Fibroblast of skin of left biceps (primary cell): ENCODE measurements at regions not wholly inside any gene's neighbourhood (a gene's known extent, or its start where the extent isn't known, plus 50 kb on each side); places are given as distances from the start of the nearest gene placed in this dataset.
"Not testable (repeated sequence)": the region's sequence is repeated elsewhere in the genome, so short reads cannot be mapped to it uniquely, and the experiment has no call there.

Experiments used
- DNase-seq, 2 experiments: peaks; one replicate each; pipeline ENCODE4 v3.0.0-alpha.2; 2013; ENCODE audit warnings: low read depth in 2 of 2

DNA sequence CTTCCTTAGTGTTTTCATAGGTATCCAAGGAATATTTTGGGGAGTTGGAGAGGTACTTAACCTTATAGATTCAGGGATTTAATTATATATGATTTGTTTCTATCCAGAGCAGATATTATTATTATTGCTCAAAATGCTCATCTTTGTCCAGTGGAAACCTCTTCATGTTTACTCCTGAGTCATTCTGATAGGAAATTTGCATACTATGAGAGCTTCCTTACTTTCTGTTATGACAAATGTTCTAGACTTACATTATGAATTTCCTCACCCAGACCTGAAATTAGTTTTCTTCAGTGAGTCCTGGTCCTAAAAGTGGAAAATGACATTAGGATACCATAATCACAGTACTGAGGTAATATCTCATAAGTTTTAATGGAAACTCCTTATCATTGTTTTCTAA, 57.5 kb upstream of the PLPPR5 start:
- DNase-seq = no peak

DNA sequence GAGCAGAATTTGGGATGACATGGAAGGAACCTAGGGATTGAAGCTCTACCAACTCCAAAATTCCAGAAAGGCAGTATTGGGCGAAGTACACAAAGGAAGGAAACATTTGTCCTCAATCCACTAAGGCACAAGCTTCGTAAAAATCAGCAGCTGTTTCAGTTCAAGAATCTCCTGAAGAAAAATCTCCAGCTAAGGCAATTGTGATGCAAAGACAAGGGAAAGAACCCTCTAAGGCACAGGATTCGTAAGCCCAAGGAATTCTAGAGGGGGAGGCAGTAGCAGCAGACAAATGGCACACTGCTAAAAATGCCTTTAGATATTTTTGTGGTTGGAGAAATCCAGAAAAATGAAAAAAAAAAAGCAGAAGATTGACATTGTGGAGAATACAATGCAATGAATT, 64.5 kb upstream of the PLPPR5 start:
- no peak for DNase-seq

DNA sequence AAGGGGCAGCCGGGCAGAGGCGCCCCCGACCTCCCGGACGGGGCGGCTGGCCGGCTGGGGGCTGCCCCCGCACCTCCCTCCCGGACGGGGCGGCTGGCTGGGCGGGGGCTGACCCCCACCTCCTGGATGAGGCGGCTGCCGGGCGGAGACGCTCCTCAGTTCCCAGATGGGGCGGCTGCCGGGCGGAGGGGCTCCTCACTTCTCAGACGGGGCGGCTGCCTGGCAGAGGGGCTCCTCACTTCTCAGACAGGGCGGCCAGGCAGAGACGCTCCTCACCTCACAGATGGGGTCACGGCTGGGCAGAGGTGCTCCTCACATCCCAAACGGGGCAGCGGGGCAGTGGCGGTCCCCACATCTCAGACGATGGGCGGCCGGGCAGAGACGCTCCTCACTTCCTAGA, 73.9 kb upstream of the PLPPR5 start:
- not testable (repeated sequence) for DNase-seq

DNA sequence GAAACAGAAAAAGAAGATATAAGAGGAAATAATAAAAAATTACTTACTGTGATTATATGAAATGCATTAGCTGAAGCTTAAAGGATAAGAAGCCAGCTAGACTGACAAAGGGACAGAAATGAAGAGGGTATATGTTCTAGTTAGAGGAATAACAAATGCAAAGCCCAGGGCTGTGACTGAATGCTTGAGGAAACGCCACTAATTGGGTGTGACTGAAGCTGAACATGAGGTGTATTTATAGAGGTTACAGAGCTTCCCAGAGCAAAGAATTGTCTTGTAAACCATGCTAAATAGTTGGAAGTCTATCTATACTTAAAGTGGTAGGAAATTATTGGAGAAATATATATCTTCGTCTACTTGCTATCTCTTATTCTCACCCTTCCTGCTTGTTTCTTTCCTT, 77.7 kb upstream of the PLPPR5 start:
- DNase-seq = no peak

DNA sequence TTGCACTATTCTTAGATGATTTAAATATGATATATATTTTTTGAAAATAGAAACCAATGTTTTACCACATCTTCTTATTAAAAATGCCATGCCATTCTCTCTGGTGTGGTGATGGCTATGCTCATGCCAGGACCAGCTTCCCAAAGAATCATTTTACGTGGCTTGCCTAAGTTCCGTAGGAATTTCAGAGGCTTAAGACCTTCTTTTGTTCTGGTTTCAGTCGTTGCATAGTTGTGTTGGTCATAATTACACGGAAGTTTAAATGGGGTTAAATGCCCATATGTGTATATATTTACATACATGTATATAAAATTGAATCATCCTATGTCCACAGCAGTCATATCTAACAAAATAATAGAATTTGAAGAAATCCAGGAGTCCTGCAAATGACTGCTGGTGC, 78.7 kb upstream of the PLPPR5 start:
- no peak for DNase-seq

DNA sequence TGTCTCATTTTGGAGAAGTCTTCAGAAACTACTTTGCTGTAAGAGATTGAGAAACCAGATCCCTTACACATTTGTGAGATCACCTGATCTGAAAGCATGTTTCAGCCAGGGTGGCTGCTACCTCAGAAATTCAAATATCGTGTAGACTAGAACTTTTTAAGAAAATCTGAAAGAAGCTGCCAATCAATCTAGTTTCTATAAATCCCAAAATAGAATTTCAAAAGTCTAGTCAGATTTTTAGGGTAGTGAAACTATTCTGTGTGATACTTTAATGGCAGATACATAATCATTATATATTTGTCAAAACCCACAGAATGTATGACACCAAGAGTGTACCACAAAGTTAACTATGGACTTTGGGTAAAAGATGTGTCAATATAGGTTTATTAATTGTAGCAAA, 79.9 kb upstream of the PLPPR5 start:
- DNase-seq = no peak

DNA sequence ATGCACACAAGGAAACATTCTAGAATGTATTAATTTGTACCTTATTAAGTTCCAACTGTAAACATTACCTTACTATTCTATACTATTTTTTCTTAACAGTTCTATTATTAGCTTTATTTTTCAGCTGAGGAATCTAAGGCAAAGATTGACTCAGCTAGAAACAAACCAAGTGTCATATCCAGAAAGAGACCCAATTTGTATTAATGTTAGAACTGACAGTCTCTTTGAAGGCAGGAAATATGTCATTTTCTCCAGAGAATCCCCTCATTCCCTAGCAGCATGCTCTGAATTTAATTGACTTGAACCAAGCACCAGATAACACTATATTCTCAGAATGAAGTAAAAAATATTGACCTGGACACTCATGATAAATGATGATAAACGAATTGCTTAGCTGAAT, 81.4 kb upstream of the PLPPR5 start:
- DNase-seq = no peak

DNA sequence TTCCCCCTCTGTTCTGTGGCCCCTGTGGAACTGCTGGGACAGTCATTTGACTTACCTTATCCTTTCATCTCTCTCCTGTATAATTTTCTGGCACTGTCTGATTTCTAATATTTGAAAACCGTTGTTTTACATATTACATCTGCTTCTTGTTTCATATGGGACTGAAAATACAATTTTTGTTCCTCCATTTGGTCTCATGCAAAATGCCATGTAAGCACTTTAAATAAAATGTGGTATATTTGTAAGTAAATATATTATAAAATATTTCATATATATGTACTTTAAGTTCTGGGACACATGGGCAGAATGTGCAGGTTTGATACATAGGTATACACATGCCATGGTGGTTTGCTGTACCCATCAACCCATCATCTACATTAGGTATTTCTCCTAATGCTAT, 93.9 kb upstream of the PLPPR5 start:
- no peak for DNase-seq

DNA sequence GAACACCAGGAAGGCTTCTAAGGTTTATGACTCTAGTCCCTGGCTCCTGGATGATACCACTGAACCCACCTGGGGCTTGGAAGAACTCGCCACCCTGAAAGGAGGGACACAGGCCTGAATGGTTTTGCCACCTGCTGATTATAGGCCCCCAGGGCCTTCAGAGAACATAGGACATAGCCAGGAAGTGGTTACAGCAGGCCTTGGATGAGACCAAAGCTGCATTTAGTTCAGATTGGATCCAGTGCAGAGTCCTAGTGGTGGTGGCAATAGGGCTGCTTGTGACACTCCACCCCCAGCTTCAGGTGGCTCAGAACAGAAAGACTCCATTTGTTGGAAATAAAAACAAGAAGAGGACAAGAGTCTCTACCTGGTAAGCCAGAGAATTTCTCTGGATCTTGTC, 101.6 kb upstream of the PLPPR5 start:
- DNase-seq = no peak

DNA sequence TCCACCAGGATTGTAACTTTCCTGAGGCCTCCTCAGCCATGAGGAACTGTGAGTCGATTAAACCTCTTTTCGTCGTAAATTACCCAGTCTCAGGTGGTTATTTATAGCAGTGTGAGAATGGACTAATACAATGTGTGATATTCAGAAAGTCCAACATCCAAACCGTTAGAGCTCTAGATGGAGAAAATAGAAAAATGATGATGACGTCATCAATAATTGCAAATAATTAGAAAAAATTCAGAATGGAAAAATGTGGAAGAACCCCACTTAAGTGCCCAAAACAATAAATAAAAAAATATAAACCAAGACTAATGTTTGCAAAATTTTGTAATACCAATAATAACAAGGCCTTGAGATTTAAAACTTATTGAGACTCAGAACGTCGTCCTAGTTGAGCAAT, 103.0 kb upstream of the PLPPR5 start:
- no peak for DNase-seq

DNA sequence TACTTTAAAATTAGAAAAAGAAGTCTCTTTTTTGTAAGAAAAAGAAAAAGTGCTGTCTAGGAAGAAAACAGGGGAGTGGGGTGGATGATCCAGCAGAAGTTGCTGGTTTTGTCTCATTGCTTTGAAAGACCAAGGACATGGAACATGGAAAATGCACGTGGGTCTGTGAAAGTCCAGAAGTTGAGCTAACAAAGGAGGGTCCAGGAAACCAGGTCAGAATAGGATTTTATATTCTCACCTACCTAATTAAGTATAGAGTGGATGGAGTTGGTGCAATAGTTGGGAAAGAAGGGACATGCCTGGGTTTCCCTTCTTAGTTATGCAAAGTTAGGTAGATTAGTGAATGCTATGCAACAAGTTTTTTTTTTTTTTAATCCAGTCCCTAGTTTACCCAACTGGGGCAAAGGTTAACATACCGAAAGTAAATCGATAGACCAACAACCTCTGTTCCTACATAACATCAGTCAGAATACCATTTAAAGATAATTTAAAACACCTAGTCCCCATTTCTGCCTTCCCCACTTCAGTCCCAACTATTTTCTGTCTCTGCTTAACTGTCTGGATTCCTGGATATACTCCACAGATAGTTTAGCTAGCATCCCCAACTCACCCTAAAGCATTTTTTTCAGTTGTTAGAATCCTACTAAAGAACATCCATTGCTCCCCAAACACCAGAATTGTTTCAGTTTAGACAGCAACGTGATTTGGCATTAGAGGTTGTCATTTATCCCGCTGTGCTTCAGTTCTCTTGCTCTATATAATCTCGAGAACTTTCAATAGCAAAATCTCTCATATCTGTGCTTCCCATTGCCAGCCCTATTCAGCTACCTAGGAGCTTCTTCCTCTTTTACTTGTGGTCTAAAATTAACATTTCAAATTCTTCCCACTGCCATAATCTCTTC, 105.7 kb upstream of the PLPPR5 start:
- no peak for DNase-seq

DNA sequence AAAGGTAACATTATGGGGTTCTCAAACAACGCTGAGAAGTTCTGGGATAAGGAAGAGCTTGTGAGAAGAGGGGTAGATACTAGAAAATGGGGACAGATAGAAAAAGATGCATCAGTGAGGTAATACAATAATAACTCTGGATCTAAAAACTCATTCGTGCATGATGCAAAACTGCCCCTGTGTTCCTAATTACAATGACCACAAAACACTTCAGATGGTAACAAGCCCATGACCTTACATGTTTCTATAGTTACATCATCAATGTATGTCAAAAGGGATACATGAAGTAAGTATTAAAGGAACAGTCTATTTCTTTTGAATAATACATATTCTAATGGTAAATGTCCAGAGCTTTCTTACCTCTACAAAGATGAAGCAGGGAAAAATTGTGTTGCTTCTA, 110.6 kb upstream of the PLPPR5 start:
- no peak for DNase-seq

DNA sequence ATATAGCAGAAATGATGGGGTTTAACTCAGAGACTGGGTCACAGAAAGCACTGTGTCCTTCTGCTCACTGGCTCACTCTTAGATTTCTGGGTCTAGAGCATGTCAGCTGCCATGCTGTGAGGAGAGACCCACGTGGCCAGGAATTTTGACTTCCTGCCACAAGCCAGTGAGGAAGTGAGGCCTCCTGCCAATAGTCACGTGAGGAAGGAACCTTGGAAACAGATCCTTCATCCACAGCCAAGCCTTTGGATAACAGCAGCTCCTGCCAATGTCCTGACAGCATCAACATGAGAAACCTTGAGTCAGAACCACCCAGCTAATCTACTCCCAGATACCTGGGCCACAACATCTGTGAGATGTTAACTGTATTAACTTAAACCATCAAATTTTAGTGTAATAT, 114.5 kb upstream of the PLPPR5 start:
- no peak for DNase-seq

DNA sequence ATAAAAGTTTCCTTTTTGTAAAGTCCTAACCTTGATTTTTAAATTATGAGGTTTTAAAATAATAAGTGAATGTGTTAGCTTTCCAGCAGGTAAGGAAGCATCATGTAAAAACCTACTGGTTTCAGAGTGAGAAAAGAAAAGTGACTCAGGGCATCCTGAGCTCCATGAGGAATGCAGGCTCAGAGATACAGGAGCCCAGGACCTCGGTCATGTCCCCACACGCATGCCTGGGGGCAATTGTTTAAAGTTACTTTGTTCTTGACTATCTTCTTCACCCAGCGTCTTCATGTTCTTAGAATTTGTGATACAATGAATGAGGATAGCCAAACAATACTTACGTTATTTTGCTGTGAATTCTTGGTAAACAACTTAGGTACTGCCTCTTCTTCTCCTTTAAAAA, 117.4 kb upstream of the PLPPR5 start:
- DNase-seq = no peak

DNA sequence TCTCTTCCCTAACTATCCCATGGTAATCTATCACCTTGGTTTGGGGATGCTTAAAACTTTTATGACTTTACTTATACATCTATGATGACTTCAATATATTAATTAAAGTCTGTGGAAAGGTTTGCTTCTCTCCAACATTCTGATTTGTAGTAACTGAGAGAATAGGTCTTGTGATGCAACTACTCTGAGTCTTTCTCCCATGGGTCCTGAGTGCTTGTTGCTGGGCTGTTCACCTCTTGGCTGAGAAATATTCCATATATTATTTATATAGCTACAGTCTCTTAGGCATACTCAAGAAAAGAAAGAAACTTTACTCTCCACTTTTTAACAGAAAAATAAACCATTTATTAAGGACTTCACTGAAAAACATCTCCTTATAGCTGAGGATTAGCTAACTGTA, 119.3 kb upstream of the PLPPR5 start:
- DNase-seq = no peak

DNA sequence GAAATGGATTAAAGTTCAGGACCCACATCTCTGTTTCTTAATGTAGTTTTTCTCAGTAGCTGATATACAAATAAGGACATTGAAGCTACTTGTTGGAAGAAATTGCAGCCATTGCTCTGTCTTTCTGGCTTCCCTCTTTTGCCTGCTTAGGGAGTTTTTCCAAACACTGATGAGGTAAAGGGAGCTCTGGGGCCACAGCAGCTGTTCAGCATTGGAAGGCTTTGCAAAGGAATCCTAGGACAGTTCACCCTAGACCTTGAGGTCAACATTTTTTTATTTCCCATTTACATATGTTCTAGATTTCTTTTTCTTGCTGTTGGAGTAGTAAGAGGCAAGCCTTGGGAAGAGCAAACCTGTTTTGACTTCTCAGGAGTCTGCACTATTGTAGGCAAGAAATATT, 126.9 kb upstream of the PLPPR5 start:
- no peak for DNase-seq

DNA sequence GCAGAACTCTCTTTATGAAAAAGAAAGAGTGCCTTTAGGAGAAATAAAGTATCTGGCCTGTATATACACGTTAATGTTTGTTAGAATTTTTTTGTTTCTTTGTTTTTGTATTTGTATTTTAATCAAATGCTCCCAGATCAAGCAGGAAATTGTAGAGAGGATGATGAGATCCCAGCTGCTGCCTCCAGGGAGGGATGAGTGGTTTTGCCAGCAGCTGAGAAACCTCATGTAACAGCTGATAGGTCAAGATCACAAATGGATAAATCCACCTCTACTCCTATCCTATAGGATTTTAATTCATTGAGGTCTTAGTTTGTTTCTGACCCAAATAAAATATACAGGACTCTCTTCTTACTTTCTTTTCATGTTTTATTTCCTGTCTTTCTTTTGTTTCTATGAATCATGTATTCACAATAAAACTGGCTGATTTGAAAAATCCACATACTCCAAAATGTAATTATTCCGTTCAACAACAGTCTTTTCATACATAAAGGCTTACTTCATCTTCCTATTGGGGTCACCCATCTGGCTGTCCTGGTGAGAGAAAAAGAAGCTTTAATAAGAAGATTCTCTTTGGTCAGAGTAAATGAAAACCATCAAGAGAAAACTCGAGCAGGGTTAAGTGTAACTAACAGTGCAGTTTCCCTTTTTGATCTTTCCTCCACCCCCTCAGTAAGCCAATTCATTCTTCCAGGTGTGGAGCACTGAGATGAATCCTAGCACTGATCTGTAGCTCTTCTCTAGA, 129.3 kb upstream of the PLPPR5 start:
- DNase-seq = no peak

DNA sequence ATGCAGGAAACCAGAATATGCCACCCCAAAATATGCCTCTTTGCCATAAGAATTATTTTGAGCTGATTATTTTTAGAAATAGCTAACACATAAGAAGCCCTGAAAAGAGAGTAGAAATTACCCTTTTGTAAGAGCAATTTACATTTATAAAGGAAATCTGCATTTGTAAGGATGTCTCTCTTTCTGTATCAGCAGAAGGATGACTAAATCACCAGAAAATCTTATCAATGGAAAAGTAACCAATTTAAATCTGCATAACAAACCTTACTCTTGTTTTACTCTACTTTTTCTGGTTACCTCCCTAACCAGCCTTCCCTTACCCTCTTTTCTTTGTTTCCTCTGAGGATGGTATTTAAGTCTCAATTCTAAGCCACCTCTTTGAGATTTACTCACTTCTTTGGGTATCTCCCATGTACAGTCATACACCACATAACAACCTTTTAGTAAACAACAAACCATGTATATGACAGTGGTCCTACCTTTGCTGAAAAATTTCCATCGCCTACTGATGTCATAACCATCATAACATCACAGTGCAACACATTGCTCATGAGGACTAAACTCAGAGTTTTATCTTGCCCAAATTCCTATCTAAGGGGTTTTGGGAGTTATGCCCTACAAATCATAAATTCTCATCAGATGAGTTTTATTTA, 126.6 kb upstream of the PLPPR4 start:
- no peak for DNase-seq

DNA sequence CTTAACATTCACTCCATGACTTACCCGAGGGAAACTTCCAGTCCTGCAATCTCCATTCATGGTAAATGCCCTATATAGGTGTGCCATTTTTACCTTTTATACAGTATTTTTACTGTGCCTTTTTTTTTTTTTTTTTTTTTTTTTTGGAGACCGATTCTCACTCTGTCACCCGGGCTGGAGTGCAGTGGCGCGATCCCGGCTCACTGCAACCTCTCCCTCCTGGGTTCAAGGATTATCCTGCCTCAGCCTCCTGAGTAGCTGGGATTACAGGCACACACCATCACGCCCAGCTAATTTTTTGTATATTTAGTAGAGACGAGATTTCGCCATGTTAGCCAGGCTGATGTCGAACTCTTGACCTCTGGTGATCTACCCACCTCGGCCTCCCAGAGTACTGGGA, 124.4 kb upstream of the PLPPR4 start:
- DNase-seq = no peak

DNA sequence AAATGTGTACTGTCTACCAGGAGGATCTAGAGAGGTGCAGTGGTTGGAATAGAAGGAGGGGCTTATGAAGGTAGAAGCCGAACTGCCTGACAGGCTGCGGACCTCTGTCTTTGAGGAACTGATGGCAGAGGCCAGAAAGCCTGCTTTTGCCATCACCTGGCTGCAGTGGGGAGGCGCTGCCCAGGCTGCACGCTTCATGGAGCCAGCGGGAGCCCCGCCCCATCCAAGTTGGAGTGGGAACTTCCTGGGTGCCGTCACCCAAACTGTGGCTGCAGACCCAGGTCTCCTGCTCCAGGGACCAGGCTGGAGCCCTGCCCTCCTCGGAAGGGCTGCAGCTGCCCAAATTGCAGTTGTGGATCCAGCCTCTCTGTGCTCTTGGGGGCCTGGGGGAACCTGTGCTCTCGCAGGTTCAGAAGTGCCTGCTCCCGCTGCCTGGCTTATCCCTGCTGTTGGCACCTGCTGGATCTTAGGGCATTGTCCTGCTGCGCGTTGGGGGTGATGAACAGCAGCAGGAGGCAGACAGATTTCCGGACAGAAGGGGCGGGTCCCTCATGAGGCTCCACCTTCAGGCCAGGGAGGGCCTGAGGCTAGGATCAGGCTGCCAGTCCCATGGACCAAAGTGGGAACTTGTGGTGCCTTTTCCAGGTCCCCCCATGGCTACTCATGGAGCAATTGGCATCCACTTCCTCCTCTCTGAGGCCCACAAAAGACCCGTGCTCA, 118.0 kb upstream of the PLPPR4 start:
- DNase-seq = no peak

DNA sequence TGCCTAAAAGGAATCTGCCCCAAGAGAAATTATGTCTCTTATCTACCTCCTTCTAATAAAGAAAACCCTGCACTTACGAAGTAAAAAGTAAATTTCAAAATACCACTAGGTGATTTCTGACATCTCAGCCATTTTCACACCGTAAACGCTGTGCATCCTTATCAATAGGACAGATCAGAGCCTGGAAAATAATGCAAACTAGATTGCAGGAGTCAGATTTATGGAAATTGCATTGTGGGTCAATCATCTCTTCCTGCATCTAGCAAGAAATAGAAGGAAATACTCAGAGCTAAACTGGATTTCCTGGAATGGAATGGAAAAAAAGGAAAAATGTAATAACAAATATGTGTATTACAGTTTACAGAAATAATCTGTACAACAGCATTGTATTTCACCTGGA, 114.3 kb upstream of the PLPPR4 start:
- DNase-seq = no peak

DNA sequence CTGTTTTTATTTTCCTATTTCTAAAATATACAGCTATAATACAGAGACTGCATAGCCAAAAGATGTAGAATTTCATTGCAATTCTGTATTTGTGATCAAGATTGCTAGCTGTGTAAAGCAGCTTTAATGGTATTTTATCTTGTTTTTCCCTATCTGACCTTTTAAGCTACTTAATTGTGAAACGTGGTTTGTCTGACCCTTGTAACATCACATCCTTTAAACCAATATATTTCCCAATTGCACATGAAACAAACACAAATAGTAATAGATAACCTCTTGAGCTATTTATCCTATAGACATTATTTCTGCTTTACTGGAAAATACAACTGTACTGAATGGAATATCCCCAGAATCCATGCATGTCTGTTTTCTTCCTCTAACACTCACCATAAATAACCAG, 112.2 kb upstream of the PLPPR4 start:
- DNase-seq = no peak
